ENCODE measurements at regions not wholly inside any gene's neighbourhood (a gene's known extent, or its start where the extent isn't known, plus 50 kb on each side); places are given as distances from the start of the nearest gene placed in this dataset.

GRCh38 chr1:220339581-220339980 lies 67.3 kb upstream of the RAB3GAP2 start:
- TF ChIP-seq CTCF (IDR thresholded peaks at IDR 0.05) (no peak), EP300 (IDR thresholded peaks at IDR 0.05; ENCODE audit: low read depth) (no peak)
